NOMO-1 (cell line): ENCODE measurements at regions not wholly inside any gene's neighbourhood (a gene's known extent, or its start where the extent isn't known, plus 50 kb on each side); places are given as distances from the start of the nearest gene placed in this dataset.
"Not testable (repeated sequence)": the region's sequence is repeated elsewhere in the genome, so short reads cannot be mapped to it uniquely, and the experiment has no call there.

Source experiments
- DNase-seq, 2 experiments: peaks; one replicate each; lab custom pipeline; 2025; ENCODE audit not compliant: unreplicated experiment in 2 of 2; lab: John Stamatoyannopoulos, UW

DNA sequence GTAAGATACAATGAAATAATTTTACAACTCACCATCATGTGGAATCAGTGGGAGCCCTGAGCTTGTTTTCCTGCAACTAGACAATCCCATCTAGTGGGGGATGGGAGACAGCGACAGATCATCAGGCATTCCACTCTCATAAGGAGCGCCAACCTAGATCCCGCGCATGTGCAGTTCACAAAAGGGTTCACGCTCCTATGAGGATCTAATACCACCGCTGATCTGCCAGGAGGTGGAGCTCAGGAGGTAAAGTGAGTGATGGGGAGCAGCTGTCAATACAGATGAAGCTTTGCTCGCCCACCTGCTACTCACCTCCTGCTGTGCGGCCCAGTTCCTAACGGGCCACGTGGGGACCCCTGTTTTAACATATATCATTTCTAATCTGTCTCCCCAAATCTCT, 165.7 kb upstream of the MXRA5 start:
- DNase-seq, result not testable (repeated sequence)

DNA sequence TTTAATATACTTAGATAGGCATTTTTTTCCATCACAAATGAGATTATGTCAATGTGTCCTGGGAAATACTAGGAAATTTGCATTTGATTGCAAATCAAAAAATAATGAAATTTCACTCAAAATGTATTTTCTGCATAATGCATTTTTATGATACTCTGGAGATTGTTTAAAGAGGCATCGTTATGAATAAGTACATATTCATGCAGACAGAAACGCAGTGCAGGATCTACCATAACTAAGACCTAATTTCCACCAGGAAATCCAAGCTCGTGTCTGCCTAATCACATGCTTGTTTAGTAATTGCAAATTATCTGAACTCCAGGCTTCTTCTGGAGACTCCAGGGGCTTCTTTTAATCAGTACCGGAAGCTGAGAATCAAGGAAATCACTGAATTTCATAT, 163.5 kb upstream of the MXRA5 start:
- no peak for DNase-seq

DNA sequence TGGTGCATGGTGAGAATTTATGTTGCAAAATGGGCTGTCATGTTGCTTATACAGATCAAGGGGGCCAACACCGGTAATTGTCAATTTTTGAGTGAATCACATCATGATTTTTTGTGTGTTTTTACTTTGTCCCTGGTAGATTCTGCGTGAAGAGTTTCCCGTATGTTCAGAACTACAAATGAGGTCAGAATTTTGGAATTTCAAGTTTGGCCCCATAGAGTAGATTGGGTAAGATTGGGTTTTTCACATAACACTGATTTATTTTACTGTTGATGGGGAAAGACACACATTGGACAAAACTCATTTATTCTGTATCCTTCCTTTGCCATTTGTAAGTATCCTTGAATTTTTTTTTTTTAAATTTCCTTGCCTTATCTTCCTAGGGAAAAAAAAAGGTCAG, 158.5 kb upstream of the MXRA5 start:
- DNase-seq, result no peak

DNA sequence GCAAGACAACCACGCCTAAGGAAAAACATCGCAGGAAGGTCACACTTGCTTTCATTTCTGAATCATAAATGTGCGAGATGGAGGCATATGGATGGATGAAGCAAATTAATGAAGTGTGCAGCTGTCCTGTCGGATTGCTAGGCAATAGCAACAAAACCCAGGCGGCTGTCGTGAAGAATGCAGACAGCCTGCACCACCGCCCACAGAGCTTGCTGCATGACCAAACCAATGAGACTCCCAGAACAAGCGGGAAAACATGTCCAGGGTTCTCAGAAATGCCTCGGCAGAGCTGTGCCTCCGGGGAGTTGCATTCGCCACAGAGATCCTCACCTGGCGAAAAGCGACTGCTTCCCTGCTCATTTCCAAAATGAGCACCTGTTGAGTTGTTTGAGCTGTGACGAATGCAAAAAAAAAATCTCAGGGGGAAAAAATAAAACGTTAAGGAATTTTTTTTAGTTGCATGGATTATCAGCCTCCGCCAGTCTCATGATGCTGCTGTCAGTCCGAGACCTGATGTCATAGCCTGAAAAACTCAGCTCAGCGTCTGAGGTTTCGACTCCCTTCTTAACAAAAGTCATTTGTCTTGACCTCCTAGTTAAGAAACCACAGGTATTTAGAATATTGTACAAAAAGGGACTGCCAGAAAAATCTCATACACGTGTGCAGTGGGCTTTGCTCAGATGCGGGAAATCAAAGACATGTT, 155.5 kb upstream of the MXRA5 start:
- no peak for DNase-seq

DNA sequence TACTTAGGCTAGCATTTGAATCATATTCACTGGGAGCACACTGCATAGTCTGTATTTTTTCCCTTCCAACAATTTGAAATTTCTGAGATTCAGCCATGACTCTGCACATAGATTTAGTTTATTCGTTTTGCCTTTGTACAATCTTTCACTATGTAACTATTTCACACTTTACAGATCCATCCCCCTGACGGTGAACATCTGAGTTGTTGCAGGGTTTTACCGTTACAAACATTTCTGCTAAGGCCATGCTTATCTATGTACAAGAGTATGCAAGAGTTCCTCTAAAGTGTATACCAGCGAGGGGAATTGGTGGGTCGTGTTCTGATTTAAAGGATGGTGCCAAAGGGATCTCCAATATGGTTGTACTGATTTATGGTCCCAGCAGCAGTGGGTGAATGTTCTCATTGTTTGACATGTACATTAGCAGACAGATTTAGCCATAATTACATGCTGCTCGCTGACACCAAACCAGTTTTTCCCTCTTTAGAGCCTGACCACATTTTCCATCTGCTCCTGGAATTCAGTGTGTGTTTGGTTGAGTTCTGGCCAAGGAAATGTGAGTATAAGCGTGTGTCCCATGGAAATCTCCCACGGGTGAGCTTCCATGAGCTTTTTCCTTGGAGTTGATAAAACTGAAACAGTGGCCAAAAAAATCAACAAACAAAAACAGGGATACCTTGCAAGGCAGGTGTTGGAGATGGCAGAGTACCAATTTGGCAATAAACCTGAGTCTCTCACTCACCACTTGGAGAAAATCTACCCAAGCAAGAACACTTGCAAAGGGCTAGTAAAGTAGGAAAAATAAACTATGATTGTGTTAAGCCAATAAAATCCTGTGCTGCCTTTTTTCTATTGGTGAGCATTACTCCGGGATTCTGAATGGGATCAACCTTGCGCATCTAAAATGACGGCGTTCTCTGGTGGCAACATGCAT, 149.7 kb upstream of the MXRA5 start:
- DNase-seq, result not testable (repeated sequence)

DNA sequence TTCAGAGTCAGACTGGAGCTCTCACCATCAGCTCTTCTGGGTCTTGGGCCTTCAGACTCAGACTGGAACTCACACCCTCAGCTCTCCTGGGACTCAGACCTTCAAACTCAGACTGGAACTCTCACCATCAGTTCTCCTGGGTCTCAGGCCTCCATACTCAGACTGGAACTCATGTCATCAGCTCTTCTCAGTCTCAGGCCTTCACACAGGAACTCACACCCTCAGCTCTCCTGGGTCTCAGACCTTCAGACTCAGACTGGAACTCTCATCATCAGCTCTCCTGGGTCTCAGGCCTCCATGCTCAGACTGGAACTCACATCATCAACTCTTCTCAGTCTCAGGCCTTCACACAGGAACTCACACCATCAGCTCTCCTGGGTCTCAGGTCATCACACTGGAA, 147.2 kb upstream of the MXRA5 start:
- no peak for DNase-seq

DNA sequence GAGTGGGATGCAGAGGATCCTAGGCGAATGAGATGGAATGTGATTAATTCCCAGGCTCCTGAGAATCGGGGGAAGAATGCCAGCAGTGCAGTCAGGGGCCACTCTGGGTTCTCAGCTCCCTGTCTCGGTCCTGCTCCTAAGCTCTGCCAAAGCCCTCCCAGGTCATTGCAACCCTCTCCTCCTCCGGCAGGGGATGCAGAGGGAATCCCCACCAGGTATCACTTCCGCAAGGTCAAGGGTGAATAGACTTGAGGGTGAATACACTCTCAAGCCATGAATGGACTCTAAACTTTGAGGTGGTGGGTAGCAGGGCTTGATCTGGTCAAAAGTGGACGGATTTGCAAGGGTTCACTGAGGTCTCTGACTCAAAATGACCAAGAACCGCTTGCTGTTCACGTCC, 139.3 kb upstream of the MXRA5 start:
- no peak for DNase-seq

DNA sequence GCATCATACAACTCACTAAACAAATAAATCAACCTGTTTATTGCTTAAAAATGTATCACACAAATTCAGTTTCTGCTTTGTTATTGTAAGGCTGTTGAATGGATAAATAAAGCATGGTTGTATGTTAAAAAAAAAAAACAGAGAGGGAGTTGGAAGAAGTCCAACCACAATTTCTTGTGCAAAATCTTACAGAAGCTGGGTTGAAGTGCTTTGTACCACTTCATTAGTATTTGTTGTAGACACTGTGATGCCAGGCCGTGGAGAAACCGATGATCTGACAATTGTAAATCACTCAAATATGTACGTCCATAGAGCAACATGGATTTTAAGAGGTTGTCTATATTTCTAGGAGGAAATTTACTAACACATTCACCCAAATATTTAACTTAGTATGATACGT, 132.6 kb upstream of the MXRA5 start:
- no peak for DNase-seq

DNA sequence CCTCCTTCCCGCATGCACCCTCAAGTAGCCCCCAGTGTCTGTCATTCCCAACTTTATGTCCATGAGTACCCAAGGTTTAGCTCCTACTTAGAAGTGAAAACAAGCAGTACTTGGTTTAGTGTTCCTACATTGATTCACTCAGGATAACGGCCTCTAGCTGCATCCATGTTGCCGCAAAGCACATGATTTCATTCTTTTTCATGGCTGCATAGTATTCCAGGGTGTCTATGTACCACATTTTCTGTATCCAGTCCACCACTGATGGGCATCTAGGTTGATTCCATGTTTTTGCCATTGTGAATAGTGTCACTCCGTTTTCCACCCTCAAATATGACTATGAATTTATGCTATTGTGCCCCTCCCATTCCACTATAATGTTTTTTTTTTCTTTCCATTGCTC, 130.5 kb upstream of the MXRA5 start:
- DNase-seq, result no peak

DNA sequence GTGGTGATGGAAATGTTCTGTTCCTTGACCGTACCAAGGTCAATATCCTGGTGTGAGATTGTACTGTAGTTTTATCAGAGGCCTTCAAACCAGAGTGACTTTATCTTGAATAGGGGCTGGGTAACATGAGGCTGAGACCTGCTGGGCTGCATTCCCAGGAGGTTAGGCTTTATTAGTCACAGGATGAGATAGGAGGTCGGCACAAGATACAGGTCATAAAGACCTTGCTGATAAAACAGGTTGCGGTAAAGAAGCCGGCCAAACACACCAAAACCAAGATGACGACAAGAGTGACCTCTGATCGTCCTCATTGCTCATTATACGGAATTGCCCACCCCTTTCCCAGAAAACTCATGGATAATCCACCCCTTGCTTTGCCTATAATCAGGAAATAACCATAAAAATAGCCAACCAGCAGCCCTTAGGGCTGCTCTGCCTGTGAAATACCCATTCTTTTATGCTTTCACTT, 123.8 kb upstream of the MXRA5 start:
- not testable (repeated sequence) for DNase-seq

DNA sequence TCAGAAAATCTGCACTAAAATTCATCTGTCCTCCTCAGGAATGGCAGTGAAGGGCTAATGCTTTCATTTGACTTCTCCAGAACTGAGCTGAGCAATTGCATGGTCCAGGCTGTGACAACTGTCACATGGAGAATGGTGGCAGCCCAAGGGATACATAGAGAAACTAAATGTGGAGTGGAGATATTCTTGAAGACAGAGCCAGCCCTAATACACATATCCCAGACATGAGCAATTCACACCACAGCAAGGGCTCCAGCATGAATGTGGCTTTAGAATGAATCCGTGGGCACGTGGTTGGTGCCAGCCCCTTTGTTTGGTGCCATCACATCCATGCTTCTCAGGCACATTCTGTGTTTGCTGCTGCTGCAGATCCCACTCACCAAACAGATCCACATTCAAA, 121.6 kb upstream of the MXRA5 start:
- no peak for DNase-seq

DNA sequence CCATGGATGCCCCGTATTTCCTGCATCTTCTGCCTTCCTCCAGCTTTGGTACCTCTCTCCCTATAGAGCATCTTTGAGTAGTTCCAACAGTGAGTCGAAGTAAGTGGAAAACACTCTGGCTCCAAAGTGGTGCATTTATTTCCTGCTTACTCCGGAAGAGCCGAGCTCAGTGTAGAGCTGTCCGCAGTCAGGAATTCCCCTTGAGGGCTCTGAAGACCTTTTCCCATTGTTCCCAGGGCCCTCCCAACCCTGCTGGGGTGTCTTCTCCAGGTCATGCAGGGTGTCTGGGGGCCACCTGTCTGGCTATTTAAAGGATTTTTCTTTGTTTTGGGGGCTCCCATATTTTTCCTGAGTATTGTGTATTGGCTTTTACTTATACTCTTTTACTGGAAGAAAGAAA, 118.6 kb upstream of the MXRA5 start:
- no peak for DNase-seq

DNA sequence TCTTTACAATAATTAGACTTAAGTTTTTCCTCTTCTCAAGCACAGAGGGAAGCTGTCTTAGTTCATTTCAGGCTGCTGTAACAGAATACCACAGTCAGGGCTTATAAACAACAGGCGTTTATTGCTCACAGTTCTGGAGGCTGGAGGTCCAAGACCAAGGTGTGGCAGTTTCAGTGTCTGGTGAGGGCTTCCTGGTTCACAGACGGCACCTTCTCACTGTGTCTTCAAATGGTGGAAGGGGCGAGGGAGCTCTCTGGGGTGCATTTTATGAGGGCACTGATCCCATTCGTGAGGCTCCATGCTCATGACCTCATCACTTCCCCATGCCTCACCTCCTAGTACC, 115.7 kb upstream of the MXRA5 start:
- DNase-seq, result peak in 1 of 2 experiments; percentile 53

DNA sequence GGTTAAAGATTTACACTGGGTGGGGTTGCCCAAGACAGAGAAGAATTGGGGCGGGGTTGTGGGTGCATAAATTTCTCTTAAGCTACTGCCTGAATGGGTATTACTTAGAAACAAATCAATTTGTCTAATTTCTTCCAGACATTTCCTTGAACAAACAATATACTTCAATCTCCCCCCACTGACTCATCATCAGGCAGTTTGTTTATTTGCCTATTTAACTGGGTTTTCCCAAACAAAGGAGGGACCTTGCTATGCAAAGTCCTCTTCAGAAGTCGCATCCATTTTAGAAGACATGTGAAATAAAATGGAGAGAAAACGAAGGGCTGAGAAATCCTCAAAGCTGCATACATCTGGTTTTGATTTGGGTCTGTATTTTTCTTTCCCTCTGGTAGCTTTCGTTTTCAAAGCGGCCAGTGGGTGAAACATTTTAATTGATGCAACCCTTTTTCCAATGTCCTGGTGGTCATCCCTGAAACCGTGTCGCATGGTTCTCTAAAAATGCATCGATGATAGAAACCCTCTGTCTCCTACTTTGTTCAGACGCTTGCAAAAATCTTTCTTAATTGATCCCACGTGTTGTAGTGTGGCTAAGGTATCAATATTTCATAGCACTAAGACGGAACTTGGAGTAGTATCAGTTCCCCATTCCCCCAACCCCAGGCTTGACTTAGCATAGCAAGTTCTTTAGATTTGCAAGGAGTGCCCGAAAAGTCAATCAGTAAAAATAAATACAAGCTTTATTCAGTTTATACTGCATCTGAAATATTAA, 115.1 kb upstream of the MXRA5 start:
- DNase-seq, result peak; percentile 86 to 96

DNA sequence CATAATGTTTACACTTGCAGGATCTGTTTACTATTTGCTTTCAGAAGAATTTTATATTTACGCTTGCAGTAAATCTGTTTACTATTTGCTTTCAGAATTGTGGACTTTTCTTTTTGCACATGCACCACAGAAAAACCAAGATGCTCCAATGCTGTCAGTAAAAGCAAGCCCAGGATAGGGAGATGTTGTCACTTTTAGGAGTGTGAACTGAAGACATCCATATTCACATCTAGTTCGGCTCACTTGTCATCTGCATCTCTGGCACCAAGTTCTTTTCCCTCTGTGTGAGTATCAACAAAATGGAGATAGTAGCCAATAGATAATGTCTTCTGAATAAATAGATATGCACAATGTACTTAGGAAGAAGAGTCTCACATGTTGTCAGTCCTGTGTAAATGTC, 109.3 kb upstream of the MXRA5 start:
- no peak for DNase-seq

DNA sequence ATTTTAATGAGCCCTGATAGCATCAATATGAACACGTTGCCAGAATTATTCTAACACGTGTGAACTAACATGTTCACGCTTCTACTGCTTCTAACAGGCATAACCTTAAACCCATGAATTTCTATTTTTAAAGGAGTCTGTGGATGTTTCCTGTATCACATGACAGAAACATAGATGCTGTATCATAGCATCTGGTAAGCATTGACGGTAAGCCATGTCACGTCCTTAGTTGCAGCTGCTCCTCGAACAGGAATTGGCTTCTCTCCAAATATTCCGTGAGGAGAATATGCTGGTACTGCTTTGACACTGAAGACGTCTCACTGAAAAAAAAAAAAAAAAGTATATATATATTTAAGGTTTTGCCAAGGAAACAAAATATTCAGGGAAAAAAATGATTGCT, 105.1 kb upstream of the MXRA5 start:
- DNase-seq, result no peak

DNA sequence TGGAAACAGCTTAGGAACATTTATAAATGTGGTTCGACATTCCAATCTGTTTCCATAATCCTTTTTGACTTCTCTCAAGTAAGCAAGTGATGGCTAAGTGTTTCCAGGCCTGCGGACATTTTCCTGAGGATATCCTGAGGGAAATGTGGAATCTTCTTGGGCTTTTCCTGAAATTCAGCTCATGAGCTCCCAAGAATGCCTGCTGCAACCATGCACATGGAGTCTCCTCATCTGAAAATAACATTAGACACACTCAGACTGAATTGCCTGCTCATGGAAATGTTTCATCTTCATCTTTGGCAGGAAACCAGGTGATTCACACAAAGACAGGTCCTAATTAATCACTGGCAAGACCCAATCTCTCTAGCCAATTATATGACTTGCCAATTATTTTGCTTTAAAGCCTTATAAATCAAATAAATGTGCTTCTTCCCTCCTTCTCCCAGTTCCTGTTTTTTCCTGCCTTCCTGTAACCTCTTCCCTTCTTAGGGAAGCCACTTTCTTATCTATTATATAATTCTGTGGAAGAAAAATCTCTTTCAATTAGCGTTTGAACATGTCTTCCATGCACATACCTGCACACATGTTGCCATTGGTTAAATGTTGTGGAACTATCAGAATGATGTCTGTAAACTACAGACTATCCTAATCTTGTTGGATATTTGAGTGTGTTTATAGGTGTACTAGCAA, 104.6 kb upstream of the MXRA5 start:
- no peak for DNase-seq

DNA sequence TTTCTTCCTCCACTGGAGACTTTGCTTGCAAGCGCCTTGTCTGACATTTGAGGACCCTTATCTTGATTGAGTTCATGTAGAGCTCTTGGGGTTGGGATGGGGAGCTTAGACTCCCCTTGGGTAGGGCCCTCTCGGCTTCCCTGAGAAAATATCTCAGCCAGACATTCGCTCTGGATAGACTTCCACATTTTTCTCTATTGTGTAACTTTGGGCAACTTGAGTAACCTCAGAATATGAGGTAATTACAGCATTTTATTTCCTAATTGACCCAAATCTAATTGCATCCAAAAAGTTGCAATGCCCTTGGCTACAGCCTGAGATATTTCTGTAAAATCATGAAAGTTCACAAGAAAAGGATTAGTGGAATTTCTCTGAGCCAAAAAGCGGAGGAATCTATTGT, 102.8 kb upstream of the MXRA5 start:
- DNase-seq, result peak; percentile 25 to 77

DNA sequence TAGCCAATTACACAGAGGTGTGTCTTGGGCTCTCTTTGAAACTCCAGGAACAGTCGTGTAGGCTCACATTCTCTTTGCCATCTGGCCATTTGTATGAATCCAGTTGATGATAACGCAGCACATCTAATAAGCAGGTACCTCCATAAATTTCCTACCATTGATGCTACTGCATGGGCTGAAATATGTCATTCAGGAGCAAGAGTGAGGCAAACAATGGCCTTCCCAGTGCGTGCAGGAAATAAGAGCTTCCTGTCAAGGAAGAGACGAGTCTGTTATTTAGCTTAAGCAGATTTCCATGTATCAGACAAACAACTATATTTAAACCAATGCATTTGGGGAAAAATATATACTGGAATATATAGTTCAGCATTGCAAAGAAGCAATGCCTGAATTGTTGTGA, 102.1 kb upstream of the MXRA5 start:
- DNase-seq, result no peak

DNA sequence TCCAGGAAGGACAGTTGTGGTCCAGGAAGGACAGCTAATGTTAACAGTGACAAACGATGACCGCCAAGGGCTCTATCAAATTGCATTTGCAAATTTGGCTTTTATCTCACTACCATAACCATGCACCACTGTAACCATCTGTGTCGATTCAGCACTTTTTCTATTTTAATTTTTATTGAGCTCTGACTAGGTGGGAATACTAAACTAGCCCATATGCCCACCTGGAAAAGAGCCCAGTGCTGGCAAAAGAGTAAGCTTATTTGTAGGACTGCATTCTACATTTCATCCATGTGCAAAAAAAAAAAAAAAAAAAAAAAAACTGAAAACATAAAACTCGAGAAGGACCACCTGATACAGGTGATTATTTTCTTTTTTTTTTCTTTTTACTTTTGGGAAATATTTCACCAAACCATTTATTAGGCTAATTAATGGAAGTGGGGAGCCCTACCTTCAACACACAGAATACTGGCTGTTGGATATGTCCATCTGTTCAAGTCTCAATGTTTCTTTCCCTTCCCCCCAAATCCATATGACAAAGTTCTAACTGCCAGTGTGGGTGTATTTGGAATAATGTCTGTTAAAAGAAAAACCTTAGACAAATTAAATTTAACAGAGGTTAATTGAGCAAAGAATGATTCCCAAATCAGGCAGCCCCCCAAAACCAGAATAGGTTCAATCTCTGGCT, 99.5 kb upstream of the MXRA5 start:
- no peak for DNase-seq
